ENCODE measurements at regions not wholly inside any gene's neighbourhood (a gene's known extent, or its start where the extent isn't known, plus 50 kb on each side); places are given as distances from the start of the nearest gene placed in this dataset.

DNA sequence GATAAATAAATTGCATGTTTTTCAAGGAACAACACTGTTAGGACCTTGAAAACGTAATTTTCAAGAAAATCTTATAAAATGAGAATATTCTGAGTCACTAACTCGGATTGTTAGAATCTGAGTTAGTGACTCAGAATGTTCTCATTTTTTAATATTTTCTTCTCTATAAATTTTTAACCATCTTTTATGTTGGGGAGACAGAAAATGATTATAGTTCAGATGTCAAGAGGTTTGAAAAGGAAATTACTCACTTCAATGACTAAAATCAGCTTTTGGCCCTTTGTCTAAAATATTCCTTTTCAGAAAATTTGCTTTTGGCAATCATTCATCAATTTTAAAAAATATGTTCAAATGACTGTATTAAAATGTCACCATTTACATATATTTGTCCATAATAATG is 264.2 kb upstream of the EDNRB start:
- no peaks in the 10 kb centered on the region for H3K9me3 ChIP-seq (ENCODE audit: control insufficient read depth, low read depth, low read length)
- no peaks in the 10 kb centered on the region for H3K27me3 ChIP-seq (ENCODE audit: control insufficient read depth, insufficient read depth, low read length)
- H3K4me3 ChIP-seq (ENCODE audit: low read length) = no peak overlapping the region
- no peak overlapping the region for H3K27ac ChIP-seq (ENCODE audit: low read length)
- no peak overlapping the region for H3K9ac ChIP-seq (ENCODE audit: low read length)
- H3K4me1 ChIP-seq (ENCODE audit: control insufficient read depth, low read depth, low read length) = peaks cover 3% of the 10 kb centered on the region
- H3K36me3 ChIP-seq (ENCODE audit: control insufficient read depth, low read depth, low read length) = no peaks in the 10 kb centered on the region

DNA sequence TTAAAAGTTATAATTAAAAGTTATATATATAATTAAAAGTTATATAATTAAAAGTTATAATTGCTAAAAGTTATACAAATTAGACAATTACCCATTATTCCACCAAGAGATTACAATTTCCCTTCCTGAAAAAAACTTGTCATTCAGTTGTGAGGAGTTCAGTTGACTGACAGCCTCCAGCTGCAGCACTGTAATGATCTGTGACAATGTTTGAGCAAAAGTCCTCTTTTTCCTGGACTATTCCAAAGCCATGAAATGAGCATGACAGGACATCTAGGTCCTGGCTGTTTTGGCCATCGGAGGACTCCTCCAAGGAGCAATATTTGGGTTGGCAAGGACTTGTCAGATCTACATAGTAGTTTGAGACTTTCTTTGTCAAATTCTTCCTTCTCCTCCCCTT is 258.7 kb upstream of the EDNRB start:
- H3K27ac ChIP-seq (ENCODE audit: low read length) = no peak overlapping the region
- no peak overlapping the region for H3K9ac ChIP-seq (ENCODE audit: low read length)
- H3K9me3 ChIP-seq (ENCODE audit: control insufficient read depth, low read depth, low read length) = no peaks in the 10 kb centered on the region
- no peaks in the 10 kb centered on the region for H3K27me3 ChIP-seq (ENCODE audit: control insufficient read depth, insufficient read depth, low read length)
- H3K36me3 ChIP-seq (ENCODE audit: control insufficient read depth, low read depth, low read length) = no peaks in the 10 kb centered on the region
- H3K4me3 ChIP-seq (ENCODE audit: low read length) = no peak overlapping the region
- H3K4me1 ChIP-seq (ENCODE audit: control insufficient read depth, low read depth, low read length) = no peaks in the 10 kb centered on the region

DNA sequence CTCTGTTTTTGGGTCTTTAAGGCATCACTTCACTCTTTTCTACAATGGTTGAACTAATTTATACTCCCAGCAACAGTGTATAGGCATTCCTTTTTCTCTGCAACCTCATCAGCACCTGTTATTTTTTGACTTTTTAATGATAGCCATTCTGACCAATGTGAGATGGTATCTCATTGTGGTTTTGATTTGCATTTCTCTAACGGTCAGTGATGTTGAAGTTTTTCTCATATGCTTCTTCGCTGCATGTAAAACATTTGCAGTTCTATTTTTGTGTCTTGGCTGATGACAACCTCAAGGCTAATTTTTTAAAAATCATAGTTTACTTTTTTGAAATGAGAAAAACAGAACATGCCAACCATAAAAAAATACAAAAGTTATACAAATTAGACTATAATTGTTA is 258.2 kb upstream of the EDNRB start:
- Histone ChIP-seq H3K4me1 (ENCODE audit: control insufficient read depth, low read depth, low read length) (no peaks in the 10 kb centered on the region), H3K27ac (ENCODE audit: low read length) (no peak overlapping the region), H3K9ac (ENCODE audit: low read length) (no peak overlapping the region), H3K36me3 (ENCODE audit: control insufficient read depth, low read depth, low read length) (no peaks in the 10 kb centered on the region), H3K9me3 (ENCODE audit: control insufficient read depth, low read depth, low read length) (no peaks in the 10 kb centered on the region), H3K4me3 (ENCODE audit: low read length) (no peak overlapping the region), H3K27me3 (ENCODE audit: control insufficient read depth, insufficient read depth, low read length) (no peaks in the 10 kb centered on the region)

DNA sequence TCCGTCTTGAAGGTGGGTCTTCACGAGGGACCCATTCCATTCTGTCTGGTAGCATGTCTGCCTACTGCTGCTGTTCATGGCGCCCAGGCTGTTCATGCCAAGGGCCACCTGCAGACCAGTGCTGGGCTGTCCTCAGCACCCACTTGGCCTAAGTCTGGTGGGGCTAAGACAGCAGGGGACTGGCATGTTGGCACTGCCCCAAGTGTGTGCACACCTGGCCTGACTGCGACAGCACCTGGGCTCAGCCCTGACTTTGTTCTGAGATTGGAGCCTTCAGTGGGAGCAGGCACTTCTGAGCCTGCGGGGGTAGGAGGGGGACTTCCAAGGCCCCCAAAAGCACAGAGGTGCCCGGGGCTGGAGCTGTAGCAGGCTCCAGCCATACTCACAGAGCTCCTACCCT is 250.8 kb upstream of the EDNRB start:
- H3K27ac ChIP-seq (ENCODE audit: low read length) = no peak overlapping the region
- H3K9ac ChIP-seq (ENCODE audit: low read length) = no peak overlapping the region
- H3K9me3 ChIP-seq (ENCODE audit: control insufficient read depth, low read depth, low read length) = no peaks in the 10 kb centered on the region
- H3K4me1 ChIP-seq (ENCODE audit: control insufficient read depth, low read depth, low read length) = no peaks in the 10 kb centered on the region
- no peaks in the 10 kb centered on the region for H3K27me3 ChIP-seq (ENCODE audit: control insufficient read depth, insufficient read depth, low read length)
- H3K4me3 ChIP-seq (ENCODE audit: low read length) = no peak overlapping the region
- no peaks in the 10 kb centered on the region for H3K36me3 ChIP-seq (ENCODE audit: control insufficient read depth, low read depth, low read length)

DNA sequence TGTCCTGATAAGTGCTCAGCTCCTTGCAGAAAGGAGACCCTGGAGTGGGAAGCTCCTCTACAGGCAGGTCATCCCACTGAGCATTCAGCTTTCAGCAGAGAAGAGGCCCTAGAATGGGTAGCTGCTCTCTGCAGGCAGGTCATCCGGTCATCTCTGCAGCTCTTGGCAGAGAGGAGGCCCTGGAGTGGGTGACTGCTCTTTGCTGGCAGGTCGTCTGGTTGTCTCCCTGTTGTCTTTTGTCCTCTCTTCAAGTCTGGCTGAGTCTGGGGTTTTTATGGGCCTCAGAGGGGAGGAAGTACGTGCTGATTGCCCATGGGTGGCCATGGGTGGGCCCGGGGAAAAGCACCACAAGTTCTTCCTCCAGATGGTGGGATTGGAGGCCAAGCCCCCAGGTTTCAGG is 250.3 kb upstream of the EDNRB start:
- no peaks in the 10 kb centered on the region for H3K27me3 ChIP-seq (ENCODE audit: control insufficient read depth, insufficient read depth, low read length)
- H3K36me3 ChIP-seq (ENCODE audit: control insufficient read depth, low read depth, low read length) = no peaks in the 10 kb centered on the region

DNA sequence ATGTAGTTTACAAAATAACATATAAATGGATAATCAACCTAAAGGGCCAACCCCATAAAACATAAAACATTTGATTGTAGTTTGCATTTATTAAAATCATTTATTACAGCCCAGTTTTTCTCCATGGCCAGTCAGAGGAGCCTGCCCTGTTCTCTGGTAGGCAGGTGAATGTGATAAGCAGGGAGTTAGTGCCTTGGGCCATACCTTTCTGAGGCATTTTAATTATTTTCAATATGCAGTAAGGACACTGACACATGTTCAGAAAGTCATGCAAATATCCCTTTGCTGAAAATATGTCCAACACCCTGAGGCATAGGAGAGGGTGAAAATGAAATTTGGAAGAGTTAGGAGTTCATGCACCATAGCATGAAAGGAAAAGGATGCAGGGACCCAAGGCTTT is 242.6 kb upstream of the EDNRB start:
- no peaks in the 10 kb centered on the region for H3K27me3 ChIP-seq (ENCODE audit: control insufficient read depth, insufficient read depth, low read length)
- no peaks in the 10 kb centered on the region for H3K9me3 ChIP-seq (ENCODE audit: control insufficient read depth, low read depth, low read length)
- no peaks in the 10 kb centered on the region for H3K36me3 ChIP-seq (ENCODE audit: control insufficient read depth, low read depth, low read length)
- no peaks in the 10 kb centered on the region for H3K4me1 ChIP-seq (ENCODE audit: control insufficient read depth, low read depth, low read length)
- no peak overlapping the region for H3K9ac ChIP-seq (ENCODE audit: low read length)
- no peak overlapping the region for H3K4me3 ChIP-seq (ENCODE audit: low read length)
- H3K27ac ChIP-seq (ENCODE audit: low read length) = no peak overlapping the region

More for the DNA sequence above, 250.3 kb upstream of the EDNRB start:
- no peaks in the 10 kb centered on the region for H3K9me3 ChIP-seq (ENCODE audit: control insufficient read depth, low read depth, low read length)
- H3K27ac ChIP-seq (ENCODE audit: low read length) = no peak overlapping the region
- H3K9ac ChIP-seq (ENCODE audit: low read length) = no peak overlapping the region
- no peak overlapping the region for H3K4me3 ChIP-seq (ENCODE audit: low read length)
- no peaks in the 10 kb centered on the region for H3K4me1 ChIP-seq (ENCODE audit: control insufficient read depth, low read depth, low read length)

DNA sequence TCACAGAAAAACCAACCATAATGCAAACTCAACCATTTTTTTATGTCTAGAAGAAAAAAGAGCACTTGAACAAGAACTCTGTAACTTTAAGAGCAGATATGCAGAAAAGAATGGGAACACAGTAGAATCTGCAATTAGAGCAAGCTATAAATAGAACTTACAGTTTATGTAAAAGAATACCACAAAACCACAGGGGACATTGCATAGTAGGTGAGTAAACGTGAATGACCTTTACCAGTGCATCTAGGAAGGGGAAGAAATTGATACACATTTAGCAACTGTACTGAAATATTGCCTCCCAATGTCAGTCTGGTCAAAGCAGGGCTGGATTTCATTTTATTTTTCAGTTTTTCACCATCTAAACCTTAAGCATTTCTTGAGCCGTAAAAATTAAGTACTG is 242.2 kb upstream of the EDNRB start:
- H3K36me3 ChIP-seq (ENCODE audit: control insufficient read depth, low read depth, low read length) = no peaks in the 10 kb centered on the region
- H3K4me3 ChIP-seq (ENCODE audit: low read length) = no peak overlapping the region
- H3K9ac ChIP-seq (ENCODE audit: low read length) = no peak overlapping the region
- no peak overlapping the region for H3K27ac ChIP-seq (ENCODE audit: low read length)
- no peaks in the 10 kb centered on the region for H3K9me3 ChIP-seq (ENCODE audit: control insufficient read depth, low read depth, low read length)
- no peaks in the 10 kb centered on the region for H3K27me3 ChIP-seq (ENCODE audit: control insufficient read depth, insufficient read depth, low read length)
- H3K4me1 ChIP-seq (ENCODE audit: control insufficient read depth, low read depth, low read length) = no peaks in the 10 kb centered on the region

GRCh38 chr13:78152415-78152814 is 233.8 kb upstream of the EDNRB start:
- Histone ChIP-seq H3K27ac (ENCODE audit: low read length) (no peak overlapping the region), H3K4me3 (ENCODE audit: low read length) (no peak overlapping the region), H3K36me3 (ENCODE audit: control insufficient read depth, low read depth, low read length) (no peaks in the 10 kb centered on the region), H3K9ac (ENCODE audit: low read length) (no peak overlapping the region), H3K27me3 (ENCODE audit: control insufficient read depth, insufficient read depth, low read length) (no peaks in the 10 kb centered on the region), H3K9me3 (ENCODE audit: control insufficient read depth, low read depth, low read length) (no peaks in the 10 kb centered on the region), H3K4me1 (ENCODE audit: control insufficient read depth, low read depth, low read length) (no peaks in the 10 kb centered on the region)

- Histone ChIP-seq H3K36me3 (ENCODE audit: control insufficient read depth, low read depth, low read length) (no peaks in the 10 kb centered on the region), H3K27ac (ENCODE audit: low read length) (no peak overlapping the region), H3K4me3 (ENCODE audit: low read length) (no peak overlapping the region), H3K27me3 (ENCODE audit: control insufficient read depth, insufficient read depth, low read length) (no peaks in the 10 kb centered on the region), H3K4me1 (ENCODE audit: control insufficient read depth, low read depth, low read length) (no peaks in the 10 kb centered on the region), H3K9ac (ENCODE audit: low read length) (no peak overlapping the region), H3K9me3 (ENCODE audit: control insufficient read depth, low read depth, low read length) (no peaks in the 10 kb centered on the region)
These were observed 229.3 kb upstream of the EDNRB start for GRCh38 chr13:78147905-78148304.

DNA sequence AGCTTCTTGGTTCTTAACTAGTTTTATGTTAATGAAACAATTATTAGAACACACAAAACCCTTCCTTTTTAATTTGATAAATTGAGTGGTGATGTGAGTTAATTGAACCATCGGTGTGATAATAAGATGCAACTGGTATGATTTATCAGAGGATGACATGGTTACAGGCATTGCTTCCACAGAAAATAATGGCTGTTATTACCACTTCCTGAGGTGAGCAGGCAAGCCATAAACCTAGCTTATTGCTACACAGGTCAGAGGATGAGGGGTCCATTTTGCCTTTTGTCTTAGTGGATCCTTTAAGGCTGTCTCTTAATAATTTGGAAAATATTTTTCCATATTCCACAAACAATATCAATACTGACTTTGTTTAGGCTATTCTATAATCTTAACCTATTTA is 226.6 kb upstream of the EDNRB start:
- no peaks in the 10 kb centered on the region for H3K36me3 ChIP-seq (ENCODE audit: control insufficient read depth, low read depth, low read length)
- no peaks in the 10 kb centered on the region for H3K9me3 ChIP-seq (ENCODE audit: control insufficient read depth, low read depth, low read length)
- H3K4me3 ChIP-seq (ENCODE audit: low read length) = no peak overlapping the region
- H3K4me1 ChIP-seq (ENCODE audit: control insufficient read depth, low read depth, low read length) = no peaks in the 10 kb centered on the region
- H3K27me3 ChIP-seq (ENCODE audit: control insufficient read depth, insufficient read depth, low read length) = no peaks in the 10 kb centered on the region
- H3K9ac ChIP-seq (ENCODE audit: low read length) = no peak overlapping the region
- no peak overlapping the region for H3K27ac ChIP-seq (ENCODE audit: low read length)

DNA sequence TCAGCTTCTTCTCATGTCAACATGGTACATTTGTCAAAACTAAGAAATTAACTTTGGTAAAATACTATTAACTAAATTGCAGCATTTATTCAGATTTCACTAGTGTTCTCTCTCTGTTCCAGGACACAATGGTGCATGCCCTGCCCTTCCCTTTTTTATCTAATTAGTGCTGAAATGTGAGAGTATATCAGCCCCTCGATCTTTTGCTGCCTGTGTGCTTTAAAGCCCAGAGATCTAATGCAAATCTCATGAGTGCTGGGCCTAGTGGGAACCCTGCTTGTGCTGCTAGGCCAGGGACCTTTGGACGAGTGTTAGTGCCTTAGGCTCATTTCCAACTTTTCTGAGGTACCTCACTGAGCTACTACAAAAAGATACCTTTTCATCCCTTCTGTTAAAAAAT is 221.1 kb upstream of the EDNRB start:
- no peaks in the 10 kb centered on the region for H3K9me3 ChIP-seq (ENCODE audit: control insufficient read depth, low read depth, low read length)
- H3K4me1 ChIP-seq (ENCODE audit: control insufficient read depth, low read depth, low read length) = no peaks in the 10 kb centered on the region
- H3K36me3 ChIP-seq (ENCODE audit: control insufficient read depth, low read depth, low read length) = no peaks in the 10 kb centered on the region
- H3K9ac ChIP-seq (ENCODE audit: low read length) = no peak overlapping the region
- H3K4me3 ChIP-seq (ENCODE audit: low read length) = no peak overlapping the region
- no peak overlapping the region for H3K27ac ChIP-seq (ENCODE audit: low read length)
- no peaks in the 10 kb centered on the region for H3K27me3 ChIP-seq (ENCODE audit: control insufficient read depth, insufficient read depth, low read length)

GRCh38 chr13:78138756-78139155 is 220.1 kb upstream of the EDNRB start:
- no peak overlapping the region for H3K27ac ChIP-seq (ENCODE audit: low read length)
- H3K4me1 ChIP-seq (ENCODE audit: control insufficient read depth, low read depth, low read length) = no peaks in the 10 kb centered on the region
- no peaks in the 10 kb centered on the region for H3K36me3 ChIP-seq (ENCODE audit: control insufficient read depth, low read depth, low read length)
- no peak overlapping the region for H3K9ac ChIP-seq (ENCODE audit: low read length)
- no peaks in the 10 kb centered on the region for H3K9me3 ChIP-seq (ENCODE audit: control insufficient read depth, low read depth, low read length)
- H3K27me3 ChIP-seq (ENCODE audit: control insufficient read depth, insufficient read depth, low read length) = no peaks in the 10 kb centered on the region
- H3K4me3 ChIP-seq (ENCODE audit: low read length) = no peak overlapping the region
